ENCODE measurements at regions not wholly inside any gene's neighbourhood (a gene's known extent, or its start where the extent isn't known, plus 50 kb on each side); places are given as distances from the start of the nearest gene placed in this dataset.

DNA sequence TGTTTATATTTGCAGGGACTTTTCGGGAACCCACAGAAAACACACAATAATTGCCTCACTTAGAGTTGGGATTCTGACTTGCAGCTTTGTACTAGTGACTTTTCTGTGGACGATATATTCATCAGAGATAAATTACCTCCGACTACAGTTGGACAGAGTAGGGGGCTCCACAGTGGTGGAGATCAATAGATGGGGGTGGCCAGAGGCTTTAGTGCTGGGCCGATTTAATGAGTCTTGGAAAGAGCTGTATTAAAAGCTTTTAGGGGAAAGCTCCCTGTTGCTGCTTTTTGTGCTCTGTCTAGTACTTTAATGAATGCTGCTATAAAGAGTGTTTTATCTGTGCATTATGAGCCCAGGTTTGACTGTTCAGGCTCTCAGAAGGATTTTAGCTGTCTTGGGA, 359.2 kb upstream of the DPYD start:
- TF ChIP-seq CTCF (IDR thresholded peaks at IDR 0.05) = no peak

DNA sequence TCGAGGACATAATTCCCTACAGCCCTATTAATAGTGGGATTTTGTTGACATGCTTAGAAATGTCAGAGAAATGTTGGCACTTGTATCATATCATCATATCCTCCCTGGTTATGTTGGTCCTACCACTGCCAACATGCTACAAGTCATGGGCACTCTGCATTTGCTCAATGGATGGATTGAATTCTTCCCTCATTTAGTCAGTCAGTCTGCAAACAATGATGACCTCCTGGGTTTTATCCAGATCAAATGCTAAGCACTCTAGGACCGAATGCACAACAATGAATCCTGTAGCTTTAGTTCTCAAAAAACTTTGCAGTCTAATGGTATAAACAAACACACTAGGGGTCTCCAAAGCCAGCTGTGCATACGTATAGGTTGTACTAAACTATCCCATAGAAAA, 357.2 kb upstream of the DPYD start:
- TF ChIP-seq CTCF (IDR thresholded peaks at IDR 0.05) = no peak

DNA sequence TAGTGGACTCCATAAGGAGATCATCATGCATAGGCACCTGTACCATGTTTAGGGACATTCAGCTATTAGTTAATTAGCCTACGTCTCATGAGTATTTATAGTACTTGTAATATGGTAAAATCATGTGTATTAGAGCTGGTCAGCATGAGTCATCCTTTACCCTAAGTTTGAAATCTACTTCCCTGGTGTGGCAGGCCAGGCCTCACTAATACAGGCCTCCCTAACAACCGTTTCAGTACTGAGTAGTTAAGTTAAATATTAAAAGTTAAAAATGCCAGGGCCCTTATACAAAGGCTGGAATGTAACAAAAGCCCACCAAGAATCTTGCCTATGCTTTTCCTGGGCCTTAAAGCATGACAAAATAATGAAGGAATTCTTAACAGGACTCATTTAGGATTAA, 356.3 kb upstream of the DPYD start:
- no peak for TF ChIP-seq CTCF (IDR thresholded peaks at IDR 0.05)

DNA sequence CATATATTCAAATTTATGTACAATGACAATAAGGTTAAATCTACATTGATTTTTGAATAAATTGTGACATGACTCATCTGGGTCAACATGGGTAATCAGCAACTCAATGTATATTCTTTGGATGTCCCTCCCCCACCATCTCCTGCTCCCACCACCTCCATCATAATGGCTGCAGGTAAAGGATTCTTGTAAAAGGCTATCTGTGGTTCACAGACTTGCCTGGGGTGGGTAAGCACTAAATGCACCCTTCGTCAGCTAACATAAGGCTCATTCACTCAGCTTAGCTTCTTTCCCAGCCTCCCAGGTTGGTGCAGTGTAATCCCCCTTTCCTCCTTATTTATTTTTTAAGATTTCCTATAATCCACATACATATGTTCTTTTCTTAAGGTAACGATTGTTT, 355.7 kb upstream of the DPYD start:
- TF ChIP-seq CTCF (IDR thresholded peaks at IDR 0.05) = no peak

DNA sequence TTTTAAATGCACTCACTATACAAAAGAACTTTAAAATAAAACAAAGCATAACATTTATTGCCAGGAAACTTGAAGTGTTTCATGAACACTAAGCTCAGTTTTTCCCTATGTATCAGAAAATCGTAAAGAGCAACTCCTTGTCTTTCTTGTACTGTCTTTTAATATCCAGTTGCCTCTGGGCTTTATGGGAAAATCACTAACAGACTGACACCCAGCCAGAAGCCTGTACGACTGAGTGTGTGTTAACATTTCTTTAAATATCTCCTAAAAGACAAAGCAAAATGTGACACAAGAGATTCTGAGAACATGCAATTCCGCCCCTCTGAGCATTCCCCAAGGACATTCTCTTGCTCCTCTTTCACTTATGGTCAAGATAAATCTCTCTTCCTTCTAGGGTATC, 347.5 kb upstream of the DPYD start:
- TF ChIP-seq CTCF (IDR thresholded peaks at IDR 0.05) = no peak

DNA sequence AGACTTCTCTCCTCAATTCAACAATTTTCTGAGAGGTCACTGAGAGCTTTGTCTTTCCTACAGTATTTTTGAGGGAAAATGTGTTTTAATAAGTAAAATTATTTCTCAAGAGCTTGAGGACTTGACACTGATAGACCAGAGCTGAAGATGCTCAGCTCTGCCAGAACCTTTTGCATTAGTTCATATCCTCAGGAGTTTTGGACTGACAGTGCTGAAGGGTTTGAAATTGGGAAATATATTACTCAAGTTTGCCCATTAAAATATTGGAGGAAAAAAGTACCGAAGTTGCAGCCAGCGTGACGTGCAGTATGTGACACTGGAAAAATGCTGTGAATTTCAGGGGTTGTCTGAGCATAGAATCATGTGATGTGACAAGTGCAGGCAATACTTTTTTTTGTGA, 346.6 kb upstream of the DPYD start:
- TF ChIP-seq CTCF (IDR thresholded peaks at IDR 0.05) = no peak

- TF ChIP-seq CTCF (IDR thresholded peaks at IDR 0.05) = no peak
These were observed 343.9 kb upstream of the DPYD start for GRCh38 chr1:98264727-98265126.

- no peak for TF ChIP-seq CTCF (IDR thresholded peaks at IDR 0.05)
These were observed 340.0 kb upstream of the DPYD start for GRCh38 chr1:98260839-98261238.
